C4-2B (cell line): ENCODE measurements at regions not wholly inside any gene's neighbourhood (a gene's known extent, or its start where the extent isn't known, plus 50 kb on each side); places are given as distances from the start of the nearest gene placed in this dataset.

Experiments used
- ZFX ChIP-seq: fragments of 450-650 bp; IDR thresholded peaks from 2 replicates; pipeline ENCODE4 v1.6.1; 2017
- TF ChIP-seq, protein P1 (sequence below): fragments of 450-650 bp; conservative IDR thresholded peaks from 2 replicates; pipeline ENCODE4 v1.5.1; 2017; ENCODE audit warnings: mild to moderate bottlenecking

DNA sequence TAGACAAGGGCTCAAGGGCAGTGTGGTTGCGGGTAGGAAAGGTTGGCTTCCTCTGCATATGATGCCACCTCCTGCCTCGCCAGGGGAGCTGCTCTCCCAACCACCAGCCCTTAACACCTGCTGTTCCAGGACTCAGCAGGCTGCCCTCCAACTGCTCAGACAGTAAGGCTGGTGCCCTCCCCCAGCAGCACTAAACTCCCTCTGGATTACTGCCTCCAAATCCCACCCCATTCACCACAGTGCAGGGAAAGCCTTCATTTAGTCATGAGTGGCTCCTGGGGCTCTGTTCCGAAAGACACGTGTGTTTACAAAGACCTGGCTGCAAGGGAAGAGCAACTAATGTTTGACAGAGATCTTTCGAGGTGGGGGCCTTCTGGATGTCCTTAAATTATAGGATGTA, 437.2 kb upstream of the MKI67 start:
- TF ChIP-seq, protein P1, sequence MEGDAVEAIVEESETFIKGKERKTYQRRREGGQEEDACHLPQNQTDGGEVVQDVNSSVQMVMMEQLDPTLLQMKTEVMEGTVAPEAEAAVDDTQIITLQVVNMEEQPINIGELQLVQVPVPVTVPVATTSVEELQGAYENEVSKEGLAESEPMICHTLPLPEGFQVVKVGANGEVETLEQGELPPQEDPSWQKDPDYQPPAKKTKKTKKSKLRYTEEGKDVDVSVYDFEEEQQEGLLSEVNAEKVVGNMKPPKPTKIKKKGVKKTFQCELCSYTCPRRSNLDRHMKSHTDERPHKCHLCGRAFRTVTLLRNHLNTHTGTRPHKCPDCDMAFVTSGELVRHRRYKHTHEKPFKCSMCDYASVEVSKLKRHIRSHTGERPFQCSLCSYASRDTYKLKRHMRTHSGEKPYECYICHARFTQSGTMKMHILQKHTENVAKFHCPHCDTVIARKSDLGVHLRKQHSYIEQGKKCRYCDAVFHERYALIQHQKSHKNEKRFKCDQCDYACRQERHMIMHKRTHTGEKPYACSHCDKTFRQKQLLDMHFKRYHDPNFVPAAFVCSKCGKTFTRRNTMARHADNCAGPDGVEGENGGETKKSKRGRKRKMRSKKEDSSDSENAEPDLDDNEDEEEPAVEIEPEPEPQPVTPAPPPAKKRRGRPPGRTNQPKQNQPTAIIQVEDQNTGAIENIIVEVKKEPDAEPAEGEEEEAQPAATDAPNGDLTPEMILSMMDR: no peak
- TF ChIP-seq ZFX: no peak
